Breast epithelium (tissue), 4 donors: ENCODE measurements at regions not wholly inside any gene's neighbourhood (a gene's known extent, or its start where the extent isn't known, plus 50 kb on each side); places are given as distances from the start of the nearest gene placed in this dataset.
"Not testable (repeated sequence)": the region's sequence is repeated elsewhere in the genome, so short reads cannot be mapped to it uniquely, and the experiment has no call there.

Experiments
- DNase-seq, 2 donors: peaks; one replicate each; pipeline ENCODE4 v3.0.0-alpha.2; 2019; ENCODE audit warnings: low spot score in 2 of 2
- H3K27ac ChIP-seq, 2 donors: fragments of 200-600 bp; sonication (generic) in 1 of 2; one replicate each; pipeline ENCODE4 v1.5.1; 2016 to 2019; ENCODE audit warnings: mild to moderate bottlenecking in 1 of 2
- H3K27me3 ChIP-seq, 2 donors: fragments of 200-600 bp; sonication (generic) in 1 of 2; one replicate each; pipeline versions ENCODE4 v1.5.1 to v1.6.0; 2017 to 2019; ENCODE audit warnings: control low read depth in 1 of 2, mild to moderate bottlenecking in 1 of 2
- H3K36me3 ChIP-seq: fragments of 200-600 bp; one replicate; pipeline ENCODE4 v1.5.1; 2019
- H3K4me1 ChIP-seq, 2 donors: fragments of 200-600 bp; sonication (generic); one replicate each; pipeline ENCODE4 v1.5.1; 2016 to 2019; ENCODE audit warnings: control low read depth in 1 of 2
- H3K4me3 ChIP-seq, 3 donors: fragments of 200-600 bp; sonication (generic); 1 replicate in 2 of 3; 2 replicates in 1 of 3; pipeline ENCODE4 v1.5.1; 2016 to 2019; ENCODE audit warnings: mild to moderate bottlenecking in 3 of 3, moderate library complexity in 2 of 3
- H3K9me3 ChIP-seq, 2 donors: fragments of 200-600 bp; sonication (generic) in 1 of 2; one replicate each; pipeline ENCODE4 v1.5.1; 2016 to 2019; ENCODE audit warnings: control low read depth in 1 of 2
- CTCF ChIP-seq, 3 donors: fragments of 450-650 bp; IDR thresholded peaks; one replicate each; pipeline ENCODE4 v1.5.1; 2016 to 2017; ENCODE audit warnings: antibody characterized with exemption in 3 of 3, mild to moderate bottlenecking in 3 of 3, moderate library complexity in 3 of 3
- POLR2A ChIP-seq: fragments of 450-650 bp; IDR thresholded peaks from one replicate; pipeline ENCODE4 v1.6.1; 2016; ENCODE audit warnings: antibody characterized with exemption, mild to moderate bottlenecking, moderate library complexity
- POLR2AphosphoS5 ChIP-seq, 3 donors: sonication (generic); formaldehyde crosslinking; IDR thresholded peaks; one replicate each; pipeline ENCODE4 v1.6.1; 2017; ENCODE audit warnings: antibody characterized with exemption in 3 of 3
- intact Hi-C: fragments of 100-400 bp; cut with DNase I; formaldehyde crosslinking; loops from one replicate; pipeline ENCODE4 v1.15.1; 2023; ENCODE audit warnings: low total_unique reads

- Histone ChIP-seq H3K27ac (no peak overlapping the region), H3K4me1 (no peaks in the 10 kb centered on the region), H3K27me3 (no peaks in the 10 kb centered on the region), H3K36me3 (no peaks in the 10 kb centered on the region), H3K9me3 (no peaks in the 10 kb centered on the region), H3K4me3 (no peak overlapping the region)
- intact Hi-C loops: no loop called here
- TF ChIP-seq CTCF (IDR thresholded peaks at IDR 0.05): no peak
- no peak for DNase-seq
These were observed 110.1 kb downstream of the LARP7 start for GRCh38 chr4:112747036-112747435.

- no peaks in the 10 kb centered on the region for H3K27me3 ChIP-seq
- TF ChIP-seq CTCF (IDR thresholded peaks at IDR 0.05) (no peak), POLR2AphosphoS5 (IDR thresholded peaks at IDR 0.05) (no peak), POLR2A (no peak)
- H3K27ac ChIP-seq: no peak overlapping the region
- intact Hi-C loops: no loop called here
- no peak for DNase-seq
- H3K4me3 ChIP-seq: no peak overlapping the region
- H3K4me1 ChIP-seq: no peaks in the 10 kb centered on the region
- no peaks in the 10 kb centered on the region for H3K36me3 ChIP-seq
- H3K9me3 ChIP-seq: no peaks in the 10 kb centered on the region
These were observed 111.5 kb downstream of the LARP7 start for GRCh38 chr4:112748352-112748878.

- H3K27me3 ChIP-seq, intact Hi-C loops, DNase-seq, H3K36me3 ChIP-seq, H3K27ac ChIP-seq, H3K4me1 ChIP-seq, H3K4me3 ChIP-seq, H3K9me3 ChIP-seq: not testable (repeated sequence)
These were observed 113.8 kb downstream of the LARP7 start for GRCh38 chr4:112750749-112751148.

- H3K27ac ChIP-seq: no peak overlapping the region
- intact Hi-C loops: no loop called here
- no peak for DNase-seq
These were observed 114.5 kb downstream of the LARP7 start for GRCh38 chr4:112751447-112751846.

GRCh38 chr4:112752061-112752460 lies 115.1 kb downstream of the LARP7 start:
- Histone ChIP-seq H3K27me3 (no peaks in the 10 kb centered on the region), H3K4me3 (no peak overlapping the region), H3K9me3 (no peaks in the 10 kb centered on the region), H3K36me3 (no peaks in the 10 kb centered on the region), H3K27ac (no peak overlapping the region), H3K4me1 (no peaks in the 10 kb centered on the region)
- TF ChIP-seq CTCF (IDR thresholded peaks at IDR 0.05) (no peak), POLR2AphosphoS5 (IDR thresholded peaks at IDR 0.05) (no peak), POLR2A (no peak)
- intact Hi-C loops: no loop called here
- no peak for DNase-seq

More at GRCh38 chr4:112751447-112751846, 114.5 kb downstream of the LARP7 start:
- H3K9me3 ChIP-seq: no peaks in the 10 kb centered on the region
- no peaks in the 10 kb centered on the region for H3K27me3 ChIP-seq
- H3K36me3 ChIP-seq: no peaks in the 10 kb centered on the region
- H3K4me1 ChIP-seq: no peaks in the 10 kb centered on the region
- TF ChIP-seq POLR2A (no peak), POLR2AphosphoS5 (IDR thresholded peaks at IDR 0.05) (no peak), CTCF (IDR thresholded peaks at IDR 0.05) (no peak)
- no peak overlapping the region for H3K4me3 ChIP-seq

- no peak for DNase-seq
- Histone ChIP-seq H3K27ac (no peak overlapping the region), H3K27me3 (no peaks in the 10 kb centered on the region), H3K4me1 (no peaks in the 10 kb centered on the region), H3K36me3 (no peaks in the 10 kb centered on the region), H3K9me3 (no peaks in the 10 kb centered on the region), H3K4me3 (no peak overlapping the region)
- intact Hi-C loops: no loop called here
- no peak for TF ChIP-seq CTCF (IDR thresholded peaks at IDR 0.05)
- no peak for TF ChIP-seq POLR2A
- TF ChIP-seq POLR2AphosphoS5 (IDR thresholded peaks at IDR 0.05): no peak
These were observed 115.6 kb downstream of the LARP7 start for GRCh38 chr4:112752510-112752909.
